GM18517 (cell line): ENCODE measurements at regions not wholly inside any gene's neighbourhood (a gene's known extent, or its start where the extent isn't known, plus 50 kb on each side); places are given as distances from the start of the nearest gene placed in this dataset.
"Not testable (repeated sequence)": the region's sequence is repeated elsewhere in the genome, so short reads cannot be mapped to it uniquely, and the experiment has no call there.

Experiments
- ATAC-seq: cut with Tn5 transposase; IDR thresholded peaks from one replicate; pipeline ENCODE4 v1.9.1; 2021; ENCODE audit warnings: mild to moderate bottlenecking, moderate library complexity; ENCODE audit not compliant: unreplicated experiment

DNA sequence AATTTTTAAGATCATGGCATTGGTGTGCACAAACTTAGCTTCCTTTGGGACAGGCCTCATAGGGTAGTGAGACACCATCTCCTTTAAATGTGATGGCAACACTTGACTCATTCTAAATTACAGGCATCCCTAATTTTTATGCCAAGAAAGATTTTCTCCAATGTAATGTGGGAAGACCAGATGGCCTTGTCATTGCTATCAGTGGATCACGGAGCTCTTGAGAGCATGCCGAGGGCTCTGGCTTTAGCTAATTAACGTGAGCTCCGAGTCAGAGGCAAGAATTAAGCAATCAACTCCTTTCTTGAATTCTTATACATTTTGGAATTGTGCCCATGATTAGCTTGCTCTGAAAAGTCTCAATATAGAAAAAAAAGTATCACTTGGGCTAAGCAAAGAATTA, 215.8 kb downstream of the LRRC70 start:
- ATAC-seq = no peak

DNA sequence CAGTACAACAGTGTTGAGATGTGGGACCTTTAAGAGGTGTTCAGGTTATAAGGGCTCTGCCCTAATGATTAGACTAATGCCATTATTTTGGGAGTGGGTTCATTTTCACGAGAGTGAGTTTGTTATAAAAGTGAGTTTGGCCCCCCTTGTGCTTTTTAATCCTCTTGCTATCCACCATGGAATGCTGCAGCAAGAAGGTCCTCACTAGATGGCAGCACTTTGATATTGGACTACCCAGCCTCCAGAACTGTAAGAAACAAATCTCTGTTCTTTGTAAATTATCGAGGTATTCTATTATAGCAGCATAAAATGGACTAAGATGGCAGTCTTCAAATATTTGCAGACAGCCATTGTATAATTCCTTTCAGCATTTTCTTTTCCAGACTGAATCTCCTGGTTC, 212.4 kb downstream of the LRRC70 start:
- ATAC-seq = no peak

GRCh38 chr5:62790348-62790747, 211.7 kb downstream of the LRRC70 start:
- no peak for ATAC-seq

- ATAC-seq = no peak
Observed at GRCh38 chr5:62786099-62786498, 207.5 kb downstream of the LRRC70 start.

GRCh38 chr5:62785588-62785987, 207.0 kb downstream of the LRRC70 start:
- ATAC-seq = no peak

GRCh38 chr5:62783374-62784057, 204.9 kb downstream of the LRRC70 start:
- no peak for ATAC-seq

GRCh38 chr5:62780888-62781287, 202.3 kb downstream of the LRRC70 start:
- ATAC-seq = no peak

GRCh38 chr5:62780230-62780629, 201.6 kb downstream of the LRRC70 start:
- no peak for ATAC-seq

DNA sequence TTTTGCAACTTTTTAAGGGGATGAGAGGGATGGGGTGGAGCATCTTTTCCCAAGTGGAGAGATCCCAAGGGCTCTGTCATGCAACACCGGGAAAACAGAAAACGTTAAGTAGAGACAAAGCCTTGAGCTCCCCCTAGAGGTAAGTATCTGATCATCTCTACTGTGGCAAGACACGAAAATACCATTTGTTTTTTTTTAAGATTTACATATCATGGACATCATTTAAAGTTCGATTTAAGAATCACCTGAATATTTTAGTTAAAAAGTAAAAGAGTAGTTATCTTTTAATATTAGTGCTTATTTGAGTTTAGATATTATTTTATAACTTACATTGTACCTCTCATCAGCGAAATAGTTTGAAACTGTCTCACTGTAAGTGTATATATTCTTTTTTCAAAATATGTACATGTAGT, 200.4 kb downstream of the LRRC70 start:
- ATAC-seq = no peak

- ATAC-seq = no peak
Observed at GRCh38 chr5:62778316-62779009, 199.8 kb downstream of the LRRC70 start.

DNA sequence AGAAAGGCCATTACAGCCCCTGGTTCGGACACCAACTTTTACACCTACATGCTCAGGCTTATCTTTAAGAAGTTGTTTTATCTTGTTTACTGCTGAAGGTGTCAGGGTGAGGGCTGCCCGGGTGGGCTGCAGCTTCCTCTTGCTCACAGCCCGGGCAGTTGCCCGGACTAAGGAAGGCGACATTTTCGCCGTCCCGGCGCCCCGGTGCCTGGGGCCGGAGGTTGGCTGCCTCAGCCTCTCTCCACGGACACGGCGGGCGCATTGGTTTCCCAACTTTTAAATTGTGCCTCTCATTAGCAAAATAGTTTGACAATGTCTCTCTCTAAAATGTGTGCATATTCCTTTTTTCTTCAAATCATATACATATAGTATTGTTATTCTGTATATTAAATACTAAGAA, 198.5 kb downstream of the LRRC70 start:
- ATAC-seq = not testable (repeated sequence)

GRCh38 chr5:62776592-62776991, 198.0 kb downstream of the LRRC70 start:
- ATAC-seq = not testable (repeated sequence)

DNA sequence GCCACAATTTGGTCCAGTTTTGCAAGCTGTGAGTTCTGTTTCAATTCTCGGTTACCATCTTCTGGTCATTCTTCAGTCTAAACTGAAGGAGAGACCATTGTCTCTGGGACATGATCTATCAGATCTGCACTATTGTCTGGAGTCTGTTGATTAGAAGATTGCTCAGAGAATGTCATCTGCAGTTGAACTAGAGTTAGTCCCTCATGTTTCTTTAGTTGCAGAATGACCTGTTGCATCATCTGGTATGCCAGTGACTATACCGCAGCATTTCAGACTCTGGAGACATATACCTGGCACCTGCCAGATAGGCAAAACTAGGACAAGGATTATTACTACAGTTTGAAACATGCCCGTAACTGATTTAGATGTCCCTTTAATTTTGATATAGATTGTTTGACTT, 194.8 kb downstream of the LRRC70 start:
- no peak for ATAC-seq

GRCh38 chr5:62771341-62771740, 192.7 kb downstream of the LRRC70 start:
- ATAC-seq = no peak

DNA sequence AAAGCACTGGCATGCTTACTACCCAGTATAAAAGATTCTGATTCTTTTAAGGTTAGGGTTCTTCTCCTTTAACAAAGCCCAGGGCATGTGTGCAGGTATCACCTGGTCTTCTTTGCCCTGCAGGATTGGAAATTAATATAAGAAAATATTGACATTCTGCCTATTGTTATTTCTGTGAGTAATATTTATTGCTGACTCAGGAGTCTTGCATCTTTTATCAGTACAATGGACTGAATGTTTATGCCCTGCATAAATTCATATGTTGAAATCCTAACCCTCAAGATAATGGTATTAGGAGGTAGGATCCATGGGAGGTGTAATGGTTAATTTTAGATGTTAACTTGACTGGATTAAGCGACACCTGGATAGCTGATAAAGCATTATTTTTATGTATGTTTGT, 189.0 kb downstream of the LRRC70 start:
- ATAC-seq = no peak

- no peak for ATAC-seq
Observed at GRCh38 chr5:62767077-62767476, 188.5 kb downstream of the LRRC70 start.

DNA sequence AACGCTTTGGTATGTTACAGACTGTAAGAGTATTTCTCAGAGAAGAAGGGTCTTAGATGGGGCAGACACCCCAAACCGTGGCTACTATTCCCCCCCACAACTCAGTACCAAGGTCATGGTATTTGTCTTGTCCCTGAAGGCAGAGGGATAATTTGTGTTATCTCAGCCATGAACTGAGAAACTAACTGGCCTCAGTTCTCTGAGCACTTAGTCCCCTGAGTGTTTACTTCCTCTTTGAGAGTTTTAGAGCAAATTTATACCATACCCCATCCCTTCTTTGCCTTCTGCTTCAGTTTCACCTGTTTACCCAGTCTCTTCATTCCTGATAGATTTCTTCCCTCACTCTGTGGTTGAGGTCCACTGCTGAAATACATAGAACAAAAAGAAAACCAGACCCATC, 183.9 kb downstream of the LRRC70 start:
- ATAC-seq = no peak

GRCh38 chr5:62757686-62758085, 179.1 kb downstream of the LRRC70 start:
- not testable (repeated sequence) for ATAC-seq

DNA sequence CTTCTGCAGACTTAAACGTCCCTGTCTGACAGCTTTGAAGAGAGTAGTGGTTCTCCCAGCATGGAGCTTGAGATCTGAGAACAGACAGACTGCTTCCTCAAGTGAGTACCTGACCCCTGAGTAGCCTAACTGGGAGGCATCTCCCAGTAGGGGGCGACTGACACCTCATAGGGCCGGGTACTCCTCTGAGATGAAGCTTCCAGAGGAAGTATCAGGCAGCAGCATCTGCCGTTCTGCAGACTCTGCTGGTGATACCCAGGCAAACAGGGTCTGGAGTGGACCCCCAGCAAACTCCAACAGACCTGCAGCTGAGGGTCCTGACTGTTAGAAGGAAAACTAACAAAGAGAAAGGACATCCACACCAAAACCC, 174.4 kb downstream of the LRRC70 start:
- ATAC-seq = not testable (repeated sequence)

GRCh38 chr5:62752056-62752997, 173.7 kb downstream of the LRRC70 start:
- ATAC-seq = not testable (repeated sequence)

DNA sequence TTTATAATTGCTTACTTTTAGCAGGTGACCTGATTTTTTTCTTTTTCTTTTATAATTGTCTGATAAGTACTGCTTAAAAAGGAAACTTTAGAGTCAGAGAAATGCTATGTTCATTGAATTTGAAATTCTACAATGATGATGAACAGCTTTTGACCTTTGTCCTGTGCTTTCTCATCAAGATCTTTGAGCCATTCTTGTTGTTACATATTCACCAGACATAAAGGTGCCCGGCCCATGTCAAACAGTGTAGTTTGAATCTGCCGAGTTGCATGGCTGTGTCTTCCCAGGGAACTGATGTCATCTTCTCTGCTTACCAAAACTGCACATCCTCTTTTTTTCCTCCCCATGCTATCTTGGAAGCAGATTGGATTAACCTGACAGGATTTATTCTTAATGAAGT, 163.6 kb downstream of the LRRC70 start:
- no peak for ATAC-seq

DNA sequence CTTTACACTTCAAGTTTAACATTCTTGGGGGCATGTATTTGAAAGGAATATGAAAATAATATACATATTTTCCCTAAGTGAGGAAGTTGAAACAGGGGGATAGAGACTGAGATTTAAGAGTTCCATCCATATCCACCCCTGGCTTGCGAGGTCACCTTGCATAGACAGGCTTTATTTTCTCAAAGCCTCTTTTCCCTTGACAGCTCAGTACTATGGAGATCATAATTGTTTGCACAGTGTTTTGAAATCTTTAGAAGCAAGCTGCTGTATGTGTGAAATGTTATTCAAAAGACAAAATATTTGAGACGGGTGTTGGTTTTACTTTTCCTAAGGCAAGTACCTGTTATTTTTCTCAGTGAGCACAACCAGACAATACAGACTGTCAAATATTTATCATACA, 163.1 kb downstream of the LRRC70 start:
- ATAC-seq = no peak
